ENCODE measurements at regions not wholly inside any gene's neighbourhood (a gene's known extent, or its start where the extent isn't known, plus 50 kb on each side); places are given as distances from the start of the nearest gene placed in this dataset.

DNA sequence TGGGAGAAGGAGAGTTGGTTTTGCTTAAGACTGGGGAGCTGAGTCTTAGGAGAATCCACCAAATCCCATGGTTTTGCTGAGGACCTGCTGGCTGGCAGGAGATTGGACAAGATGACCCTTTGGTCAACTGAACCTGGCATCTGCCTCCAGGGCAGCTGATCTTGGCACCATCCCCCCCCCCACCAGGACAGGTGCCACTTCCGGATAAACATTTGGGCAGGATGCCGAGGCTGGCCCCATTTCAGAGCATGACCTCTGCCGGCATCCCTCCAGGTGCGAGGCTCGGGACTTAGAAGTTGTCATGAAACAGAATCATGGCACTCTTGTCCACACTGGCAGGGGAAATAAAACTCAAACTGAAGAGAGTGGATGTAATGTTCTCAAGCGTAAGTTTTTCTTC lies 165.6 kb downstream of the MACROH2A1 start:
- Histone ChIP-seq H3K9me3 (replicated peaks; ENCODE audit: control insufficient read depth, insufficient read depth, low read length) (no peaks in the 10 kb centered on the region), H3K27me3 (ENCODE audit: control insufficient read depth in 2 of 2, insufficient read depth in 2 of 2, low read length in 2 of 2) (peaks cover 0 to 3% of the 10 kb centered on the region in 2 experiments), H3K36me3 (ENCODE audit: control insufficient read depth in 2 of 2, extremely low read depth in 1 of 2, insufficient read depth in 2 of 2, low read length in 2 of 2) (no peaks in the 10 kb centered on the region), H3K79me2 (ENCODE audit: control insufficient read depth, insufficient read depth, low read length) (no peaks in the 10 kb centered on the region), H3K4me1 (ENCODE audit: control insufficient read depth, extremely low read depth, insufficient read depth, low read length) (no peaks in the 10 kb centered on the region), H2AFZ (ENCODE audit: low read depth, low read length) (no peak overlapping the region), H3K4me3 (replicated peaks in 1 of 3; ENCODE audit: insufficient read depth in 1 of 3, low read depth in 1 of 3, low read length in 3 of 3) (no peak overlapping the region), H3K9ac (replicated peaks; ENCODE audit: extremely low read depth, insufficient read depth, low read length) (no peak overlapping the region), H3K27ac (ENCODE audit: insufficient read depth, low read depth, low read length) (no peak overlapping the region), H3K4me2 (ENCODE audit: insufficient read depth, low read length) (no peak overlapping the region), H3K9me1 (replicated peaks; ENCODE audit: control insufficient read depth, extremely low read depth, insufficient read depth, low read length) (no peaks in the 10 kb centered on the region), H4K20me1 (replicated peaks; ENCODE audit: control insufficient read depth, extremely low read depth, insufficient read depth, low read length) (no peaks in the 10 kb centered on the region)
- dilution Hi-C loops (cut with MboI; ENCODE audit: extremely low pct_ligation_motif_present, low sequenced_read_pairs) (no loop called here), intact Hi-C loops (cut with micrococcal nuclease) (no loop called here)
- FAIRE-seq = no peak
- ChIA-PET POLR2A (no interaction called here), CTCF (interaction anchor here (1.1 to 2.1 kb wide), 2 partner anchors 9 to 42 kb away, joined by 4 to 6 read pairs; no protein-coding TSS in a partner anchor)
- no TSS peak for BruUV-seq (replicated peaks)
- DNase-seq (ENCODE audit: low read depth, low spot score) = no peak
- TF ChIP-seq MAX (IDR thresholded peaks at IDR 0.05; ENCODE audit: insufficient read depth, insufficient read length) (no peak), POLR2AphosphoS5 (IDR thresholded peaks at IDR 0.05; ENCODE audit: insufficient read depth, low read depth, low read length) (no peak), CTCF (IDR thresholded peaks at IDR 0.05; ENCODE audit: extremely low read depth in 1 of 2, insufficient read depth in 1 of 2, low read depth in 1 of 2, low read length in 2 of 2) (no peak), MYC (IDR thresholded peaks at IDR 0.05; ENCODE audit: low read depth, low read length) (no peak), POLR2A (IDR thresholded peaks at IDR 0.05; ENCODE audit: low read depth, low read length) (no peak), EZH2 (IDR thresholded peaks at IDR 0.05; ENCODE audit: borderline replicate concordance, low read depth, low read length, severe bottlenecking) (no peak), GATA2 (IDR thresholded peaks at IDR 0.05; ENCODE audit: insufficient read depth, insufficient read length, low read depth, low read length) (no peak), JUN (IDR thresholded peaks at IDR 0.05; ENCODE audit: borderline replicate concordance, insufficient read depth, insufficient read length, low read depth) (no peak), FOS (IDR thresholded peaks at IDR 0.05; ENCODE audit: borderline replicate concordance, insufficient read depth, low read length) (no peak)
